HG03520 (cell line): ENCODE measurements at regions not wholly inside any gene's neighbourhood (a gene's known extent, or its start where the extent isn't known, plus 50 kb on each side); places are given as distances from the start of the nearest gene placed in this dataset.

ENCODE experiments used
- ATAC-seq: cut with Tn5 transposase; IDR thresholded peaks from one replicate; pipeline ENCODE4 v1.9.1; 2021; ENCODE audit warnings: mild to moderate bottlenecking, moderate library complexity; ENCODE audit not compliant: unreplicated experiment

- no peak for ATAC-seq
Measured at GRCh38 chr20:60867589-60867988, 384.5 kb upstream of the CDH4 start.

- no peak for ATAC-seq
Measured at GRCh38 chr20:60868316-60868891, 383.7 kb upstream of the CDH4 start.

GRCh38 chr20:60869087-60869486, 383.0 kb upstream of the CDH4 start:
- no peak for ATAC-seq

GRCh38 chr20:60869625-60870024, 382.4 kb upstream of the CDH4 start:
- ATAC-seq: no peak

- ATAC-seq: no peak
Measured at GRCh38 chr20:60870040-60870439, 382.0 kb upstream of the CDH4 start.

GRCh38 chr20:60872224-60872623, 379.8 kb upstream of the CDH4 start:
- ATAC-seq: no peak

GRCh38 chr20:60877071-60877857, 374.8 kb upstream of the CDH4 start:
- ATAC-seq: no peak

GRCh38 chr20:60882836-60883235, 369.2 kb upstream of the CDH4 start:
- ATAC-seq: no peak

- ATAC-seq: no peak
Measured at GRCh38 chr20:60883496-60883895, 368.6 kb upstream of the CDH4 start.

- no peak for ATAC-seq
Measured at GRCh38 chr20:60884277-60884676, 367.8 kb upstream of the CDH4 start.

GRCh38 chr20:60888771-60889170, 363.3 kb upstream of the CDH4 start:
- no peak for ATAC-seq

- no peak for ATAC-seq
Measured at GRCh38 chr20:60892095-60892813, 359.8 kb upstream of the CDH4 start.

GRCh38 chr20:60894091-60894490, 358.0 kb upstream of the CDH4 start:
- no peak for ATAC-seq

- no peak for ATAC-seq
Measured at GRCh38 chr20:60895363-60896079, 356.5 kb upstream of the CDH4 start.

GRCh38 chr20:60897976-60898375, 354.1 kb upstream of the CDH4 start:
- ATAC-seq: no peak

- no peak for ATAC-seq
Measured at GRCh38 chr20:60899320-60899719, 352.7 kb upstream of the CDH4 start.

GRCh38 chr20:60900618-60901017, 351.4 kb upstream of the CDH4 start:
- no peak for ATAC-seq

- ATAC-seq: no peak
Measured at GRCh38 chr20:60901831-60902230, 350.2 kb upstream of the CDH4 start.

GRCh38 chr20:60903325-60903971, 348.6 kb upstream of the CDH4 start:
- ATAC-seq: no peak

GRCh38 chr20:60904730-60905129, 347.3 kb upstream of the CDH4 start:
- no peak for ATAC-seq

- no peak for ATAC-seq
Measured at GRCh38 chr20:60905919-60906318, 346.1 kb upstream of the CDH4 start.
